ENCODE measurements at regions not wholly inside any gene's neighbourhood (a gene's known extent, or its start where the extent isn't known, plus 50 kb on each side); places are given as distances from the start of the nearest gene placed in this dataset.

DNA sequence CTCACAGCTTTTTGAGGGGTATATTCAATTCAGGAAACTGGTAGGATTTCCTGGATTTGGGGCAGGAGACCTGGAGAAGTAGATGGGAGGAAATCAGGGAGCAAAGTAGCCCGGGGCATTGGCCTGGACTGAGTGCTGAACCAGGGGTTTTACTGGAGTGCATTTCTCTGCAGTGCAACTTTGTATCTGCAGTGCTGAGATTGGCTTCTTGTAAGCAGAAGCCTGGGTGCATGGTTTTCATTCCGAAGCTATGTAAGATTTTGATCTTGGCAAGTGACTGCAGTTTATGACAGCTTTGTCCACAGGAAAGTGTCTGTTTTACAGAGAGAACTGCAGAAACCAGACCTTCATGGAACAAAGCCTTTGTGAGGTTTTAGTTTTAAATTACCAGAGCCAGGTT lies 158.3 kb downstream of the SPCS3 start:
- Histone ChIP-seq H3K4me3 (ENCODE audit: low read length) (no peak overlapping the region), H3K27ac (ENCODE audit: low read length) (no peak overlapping the region), H4K20me1 (ENCODE audit: insufficient read depth, low read length) (no peaks in the 10 kb centered on the region), H3K9ac (ENCODE audit: low read length) (no peak overlapping the region), H3K9me2 (replicated peaks; ENCODE audit: insufficient read depth, low read length) (no peaks in the 10 kb centered on the region), H3K9me3 (replicated peaks; ENCODE audit: insufficient read depth, low read length) (no peaks in the 10 kb centered on the region), H3K4me1 (ENCODE audit: low read length) (no peaks in the 10 kb centered on the region), H2AFZ (ENCODE audit: low read length) (no peak overlapping the region), H3K79me2 (ENCODE audit: low read length) (no peaks in the 10 kb centered on the region), H3K36me3 (replicated peaks; ENCODE audit: insufficient read depth, low read length) (no peaks in the 10 kb centered on the region), H3K27me3 (replicated peaks; ENCODE audit: insufficient read depth, low read length) (no peaks in the 10 kb centered on the region), H3K4me2 (ENCODE audit: low read depth, low read length) (no peak overlapping the region), H3F3A (ENCODE audit: insufficient read depth, low read length) (no peaks in the 10 kb centered on the region)
- no peak for TF ChIP-seq EZH2phosphoT487 (IDR thresholded peaks at IDR 0.05; ENCODE audit: low read length)
- TF ChIP-seq, protein P1, sequence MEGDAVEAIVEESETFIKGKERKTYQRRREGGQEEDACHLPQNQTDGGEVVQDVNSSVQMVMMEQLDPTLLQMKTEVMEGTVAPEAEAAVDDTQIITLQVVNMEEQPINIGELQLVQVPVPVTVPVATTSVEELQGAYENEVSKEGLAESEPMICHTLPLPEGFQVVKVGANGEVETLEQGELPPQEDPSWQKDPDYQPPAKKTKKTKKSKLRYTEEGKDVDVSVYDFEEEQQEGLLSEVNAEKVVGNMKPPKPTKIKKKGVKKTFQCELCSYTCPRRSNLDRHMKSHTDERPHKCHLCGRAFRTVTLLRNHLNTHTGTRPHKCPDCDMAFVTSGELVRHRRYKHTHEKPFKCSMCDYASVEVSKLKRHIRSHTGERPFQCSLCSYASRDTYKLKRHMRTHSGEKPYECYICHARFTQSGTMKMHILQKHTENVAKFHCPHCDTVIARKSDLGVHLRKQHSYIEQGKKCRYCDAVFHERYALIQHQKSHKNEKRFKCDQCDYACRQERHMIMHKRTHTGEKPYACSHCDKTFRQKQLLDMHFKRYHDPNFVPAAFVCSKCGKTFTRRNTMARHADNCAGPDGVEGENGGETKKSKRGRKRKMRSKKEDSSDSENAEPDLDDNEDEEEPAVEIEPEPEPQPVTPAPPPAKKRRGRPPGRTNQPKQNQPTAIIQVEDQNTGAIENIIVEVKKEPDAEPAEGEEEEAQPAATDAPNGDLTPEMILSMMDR (IDR thresholded peaks at IDR 0.05; ENCODE audit: low read length), result no peak
- no peak for DNase-seq

DNA sequence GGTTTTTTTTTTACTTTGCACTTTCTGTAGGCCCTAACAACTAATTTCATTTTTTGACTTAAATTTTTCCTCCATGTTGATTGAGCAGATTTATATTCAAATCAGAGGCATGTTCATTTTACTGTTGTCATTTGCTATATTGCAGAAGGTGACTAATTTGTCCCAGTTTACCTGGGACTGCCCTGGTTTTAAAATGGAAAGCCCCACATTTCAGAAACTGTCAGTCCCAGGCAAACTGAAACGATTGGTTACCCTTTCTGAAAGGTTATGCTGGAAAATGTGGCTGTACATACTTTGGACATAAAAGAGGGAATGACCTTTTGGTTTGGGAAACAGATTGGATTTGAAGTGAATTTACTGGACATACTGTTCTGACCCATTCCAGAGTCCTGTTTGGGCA lies 160.0 kb downstream of the SPCS3 start:
- DNase-seq, result no peak
- no peak overlapping the region for H3K9ac ChIP-seq (ENCODE audit: low read length)
- no peaks in the 10 kb centered on the region for H4K20me1 ChIP-seq (ENCODE audit: insufficient read depth, low read length)
- no peak for TF ChIP-seq EZH2phosphoT487 (IDR thresholded peaks at IDR 0.05; ENCODE audit: low read length)
- TF ChIP-seq, protein P1 (IDR thresholded peaks at IDR 0.05; ENCODE audit: low read length), result no peak
- no peak for TF ChIP-seq EZH2 (optimal IDR thresholded peaks at IDR 0.05; ENCODE audit: low read depth, low read length)
- H3K4me3 ChIP-seq (ENCODE audit: low read length), result no peak overlapping the region
- no peaks in the 10 kb centered on the region for H3K36me3 ChIP-seq (replicated peaks; ENCODE audit: insufficient read depth, low read length)
- no peaks in the 10 kb centered on the region for H3K9me2 ChIP-seq (replicated peaks; ENCODE audit: insufficient read depth, low read length)
- H3K4me1 ChIP-seq (ENCODE audit: low read length), result no peaks in the 10 kb centered on the region
- H3K4me2 ChIP-seq (ENCODE audit: low read depth, low read length), result no peak overlapping the region
- no peaks in the 10 kb centered on the region for H3K79me2 ChIP-seq (ENCODE audit: low read length)
- H3F3A ChIP-seq (ENCODE audit: insufficient read depth, low read length), result no peaks in the 10 kb centered on the region
- H3K9me3 ChIP-seq (replicated peaks; ENCODE audit: insufficient read depth, low read length), result no peaks in the 10 kb centered on the region
- no peaks in the 10 kb centered on the region for H3K27me3 ChIP-seq (replicated peaks; ENCODE audit: insufficient read depth, low read length)
- H2AFZ ChIP-seq (ENCODE audit: low read length), result no peak overlapping the region
- no peak overlapping the region for H3K27ac ChIP-seq (ENCODE audit: low read length)

DNA sequence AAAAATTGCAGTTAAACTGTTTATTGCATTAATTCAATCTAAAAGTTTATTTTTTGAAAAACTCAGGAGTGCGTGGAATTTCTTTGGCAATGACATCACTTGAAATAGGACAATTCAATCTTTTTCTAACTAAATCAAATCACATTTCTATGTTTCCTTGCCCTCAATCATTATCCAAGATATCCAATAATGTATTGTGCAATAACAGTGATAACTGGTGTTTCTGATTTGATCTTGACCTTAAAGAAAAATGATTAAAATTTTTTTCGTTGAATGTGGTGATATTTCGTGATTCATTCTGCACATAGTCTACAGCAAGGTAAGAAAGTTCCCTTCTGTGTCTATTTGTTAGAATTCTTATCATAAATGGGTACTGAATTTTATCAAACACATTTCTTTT lies 163.2 kb downstream of the SPCS3 start:
- DNase-seq, result no peak
- Histone ChIP-seq H3K9me3 (replicated peaks; ENCODE audit: insufficient read depth, low read length) (no peaks in the 10 kb centered on the region), H3K27ac (ENCODE audit: low read length) (no peak overlapping the region), H3K4me2 (ENCODE audit: low read depth, low read length) (no peak overlapping the region), H2AFZ (ENCODE audit: low read length) (no peak overlapping the region), H3K27me3 (replicated peaks; ENCODE audit: insufficient read depth, low read length) (no peaks in the 10 kb centered on the region), H3K4me3 (ENCODE audit: low read length) (no peak overlapping the region), H3K4me1 (ENCODE audit: low read length) (no peaks in the 10 kb centered on the region), H3K9me2 (replicated peaks; ENCODE audit: insufficient read depth, low read length) (no peaks in the 10 kb centered on the region), H3K9ac (ENCODE audit: low read length) (no peak overlapping the region), H4K20me1 (ENCODE audit: insufficient read depth, low read length) (no peaks in the 10 kb centered on the region), H3K79me2 (ENCODE audit: low read length) (no peaks in the 10 kb centered on the region), H3F3A (ENCODE audit: insufficient read depth, low read length) (no peaks in the 10 kb centered on the region), H3K36me3 (replicated peaks; ENCODE audit: insufficient read depth, low read length) (no peaks in the 10 kb centered on the region)
- TF ChIP-seq, protein P1 (IDR thresholded peaks at IDR 0.05; ENCODE audit: low read length), result no peak
- TF ChIP-seq EZH2phosphoT487 (IDR thresholded peaks at IDR 0.05; ENCODE audit: low read length) (no peak), EZH2 (optimal IDR thresholded peaks at IDR 0.05; ENCODE audit: low read depth, low read length) (no peak)
